Keratinocyte (primary cell): ENCODE measurements at regions not wholly inside any gene's neighbourhood (a gene's known extent, or its start where the extent isn't known, plus 50 kb on each side); places are given as distances from the start of the nearest gene placed in this dataset.

Source experiments
- CTCF ChIP-seq, 3 experiments: IDR thresholded peaks in 1 of 3; conservative IDR thresholded peaks in 1 of 3; optimal IDR thresholded peaks in 1 of 3; 2 replicates in 2 of 3; 3 replicates in 1 of 3; pipeline versions ENCODE3 to v1.5.1; 2011; ENCODE audit warnings: low read length in 3 of 3, mild to moderate bottlenecking in 3 of 3, moderate library complexity in 2 of 3, control low read depth in 1 of 3, inconsistent platforms in 1 of 3; ENCODE audit not compliant: insufficient read depth in 2 of 3; ENCODE audit errors: extremely low read depth in 1 of 3
- EZH2 ChIP-seq: IDR thresholded peaks from one replicate; pipeline ENCODE4 v1.6.1; 2012; ENCODE audit warnings: inconsistent platforms, mild to moderate bottlenecking, low read length, moderate library complexity

DNA sequence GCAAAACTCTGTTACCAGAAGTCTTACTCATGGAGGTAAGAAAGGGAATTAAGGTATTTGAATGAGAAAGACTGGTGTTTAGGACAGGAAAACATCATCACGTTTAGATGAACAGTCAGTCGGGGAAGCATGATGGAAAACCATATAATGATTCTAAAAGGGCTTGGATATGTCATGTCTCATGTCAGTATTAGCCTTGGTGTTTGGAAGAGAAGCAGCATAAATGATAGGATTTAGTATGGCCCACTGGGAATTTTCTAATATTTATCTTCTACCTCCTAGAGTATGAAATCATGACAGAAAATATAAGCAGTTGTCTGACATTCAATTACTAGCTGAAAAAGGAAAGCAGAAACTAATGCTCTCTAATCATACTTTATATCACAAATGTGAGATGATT lies 1643.6 kb upstream of the CELF4 start:
- no peak for TF ChIP-seq CTCF (optimal IDR thresholded peaks at IDR 0.05 in 1 of 3, IDR thresholded peaks at IDR 0.05 in 1 of 3, conservative IDR thresholded peaks at IDR 0.05 in 1 of 3; ENCODE audit: extremely low read depth in 1 of 3, insufficient read depth in 2 of 3, low read length in 3 of 3)
- no peak for TF ChIP-seq EZH2
